ENCODE measurements at regions not wholly inside any gene's neighbourhood (a gene's known extent, or its start where the extent isn't known, plus 50 kb on each side); places are given as distances from the start of the nearest gene placed in this dataset.
"Not testable (repeated sequence)": the region's sequence is repeated elsewhere in the genome, so short reads cannot be mapped to it uniquely, and the experiment has no call there.

- intact Hi-C loops (cut with DNase I) = not testable (repeated sequence)
- peak in 2 of 4 donors; percentile 21 to 48 for DNase-seq
Observed at GRCh38 chr9:62904061-62904460, 1714.2 kb downstream of the SPATA31A7 start.

GRCh38 chr9:62905722-62906121, 1715.9 kb downstream of the SPATA31A7 start:
- H3K9me3 ChIP-seq; intact Hi-C loops (cut with DNase I); ATAC-seq; H3K36me3 ChIP-seq; H3K27me3 ChIP-seq; H3K27ac ChIP-seq; H3K4me1 ChIP-seq; H3K4me3 ChIP-seq: not testable (repeated sequence)
- peak in 1 of 4 donors; percentile 1 for DNase-seq

More at GRCh38 chr9:62904061-62904460, 1714.2 kb downstream of the SPATA31A7 start:
- H3K4me1 ChIP-seq, H3K4me3 ChIP-seq, H3K27ac ChIP-seq, H3K36me3 ChIP-seq, H3K9me3 ChIP-seq, H3K27me3 ChIP-seq, ATAC-seq: not testable (repeated sequence)

- H3K4me1 ChIP-seq; H3K36me3 ChIP-seq; H3K9me3 ChIP-seq; intact Hi-C loops (cut with DNase I); ATAC-seq; H3K27ac ChIP-seq; H3K4me3 ChIP-seq; H3K27me3 ChIP-seq: not testable (repeated sequence)
- peak in 2 of 4 donors; percentile 22 to 47 for DNase-seq
Observed at GRCh38 chr9:62907866-62908265, 1718.0 kb downstream of the SPATA31A7 start.

GRCh38 chr9:62908271-62908670, 1718.4 kb downstream of the SPATA31A7 start:
- H3K27ac ChIP-seq; H3K4me3 ChIP-seq; intact Hi-C loops (cut with DNase I); H3K4me1 ChIP-seq; ATAC-seq; H3K27me3 ChIP-seq; H3K36me3 ChIP-seq; H3K9me3 ChIP-seq: not testable (repeated sequence)
- DNase-seq = peak in 1 of 4 donors; percentile 36

- H3K27me3 ChIP-seq; H3K4me3 ChIP-seq; H3K36me3 ChIP-seq; intact Hi-C loops (cut with DNase I); H3K9me3 ChIP-seq; ATAC-seq; H3K4me1 ChIP-seq; H3K27ac ChIP-seq: not testable (repeated sequence)
- peak in 1 of 4 donors; percentile 0 for DNase-seq
Observed at GRCh38 chr9:62909447-62909846, 1719.6 kb downstream of the SPATA31A7 start.

GRCh38 chr9:62912278-62912677, 1722.4 kb downstream of the SPATA31A7 start:
- H3K27ac ChIP-seq; H3K4me3 ChIP-seq; H3K27me3 ChIP-seq; intact Hi-C loops (cut with DNase I); H3K36me3 ChIP-seq; H3K9me3 ChIP-seq; ATAC-seq; H3K4me1 ChIP-seq: not testable (repeated sequence)
- peak in 1 of 4 donors; percentile 0 for DNase-seq

- H3K36me3 ChIP-seq; DNase-seq; H3K27ac ChIP-seq; H3K4me1 ChIP-seq; intact Hi-C loops (cut with DNase I); H3K27me3 ChIP-seq; ATAC-seq; H3K4me3 ChIP-seq; H3K9me3 ChIP-seq: not testable (repeated sequence)
Observed at GRCh38 chr9:62915168-62915567, 1725.3 kb downstream of the SPATA31A7 start.

GRCh38 chr9:62915661-62916060, 1725.8 kb downstream of the SPATA31A7 start:
- intact Hi-C loops (cut with DNase I); H3K27me3 ChIP-seq; H3K4me3 ChIP-seq; H3K9me3 ChIP-seq; H3K27ac ChIP-seq; H3K4me1 ChIP-seq; H3K36me3 ChIP-seq; DNase-seq: not testable (repeated sequence)
- ATAC-seq = peak; percentile 100

GRCh38 chr9:62918648-62919385, 1729.0 kb downstream of the SPATA31A7 start:
- H3K4me1 ChIP-seq; intact Hi-C loops (cut with DNase I); H3K27ac ChIP-seq; H3K36me3 ChIP-seq; H3K4me3 ChIP-seq; H3K27me3 ChIP-seq; ATAC-seq; H3K9me3 ChIP-seq; DNase-seq: not testable (repeated sequence)

GRCh38 chr9:62931484-62931883, 1741.6 kb downstream of the SPATA31A7 start:
- H3K9me3 ChIP-seq; H3K4me3 ChIP-seq; H3K27me3 ChIP-seq; DNase-seq; ATAC-seq; H3K36me3 ChIP-seq; H3K4me1 ChIP-seq; intact Hi-C loops (cut with DNase I); H3K27ac ChIP-seq: not testable (repeated sequence)

GRCh38 chr9:62952840-62953239, 1763.0 kb downstream of the SPATA31A7 start:
- H3K4me3 ChIP-seq; intact Hi-C loops (cut with DNase I); H3K9me3 ChIP-seq; ATAC-seq; H3K27me3 ChIP-seq; H3K36me3 ChIP-seq; DNase-seq; H3K27ac ChIP-seq; H3K4me1 ChIP-seq: not testable (repeated sequence)
